DMS 273 (cell line): ENCODE measurements at regions not wholly inside any gene's neighbourhood (a gene's known extent, or its start where the extent isn't known, plus 50 kb on each side); places are given as distances from the start of the nearest gene placed in this dataset.

Experiments
- DNase-seq: peaks from one replicate; lab custom pipeline; 2025; ENCODE audit not compliant: unreplicated experiment; lab: John Stamatoyannopoulos, UW

DNA sequence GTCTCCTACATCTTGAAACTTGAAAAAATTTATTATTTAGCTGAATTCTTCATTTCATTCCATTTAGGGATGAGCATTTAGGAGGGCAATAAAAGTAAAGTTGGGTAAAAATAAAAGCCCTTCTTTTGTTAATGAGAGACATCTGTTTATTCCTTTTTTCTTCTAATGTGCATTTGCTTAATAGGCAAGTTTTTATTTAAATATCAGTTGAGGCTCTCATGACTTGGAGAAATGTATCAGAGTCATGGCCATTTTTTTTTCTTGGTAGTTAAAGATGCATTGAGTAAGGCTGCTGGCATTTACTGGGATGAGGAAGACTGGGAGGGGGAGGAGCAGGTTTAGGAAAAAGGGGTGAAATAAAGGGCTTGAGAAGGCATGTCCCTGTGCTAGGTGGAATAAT, 609.9 kb upstream of the TMEM132C start:
- DNase-seq = no peak

DNA sequence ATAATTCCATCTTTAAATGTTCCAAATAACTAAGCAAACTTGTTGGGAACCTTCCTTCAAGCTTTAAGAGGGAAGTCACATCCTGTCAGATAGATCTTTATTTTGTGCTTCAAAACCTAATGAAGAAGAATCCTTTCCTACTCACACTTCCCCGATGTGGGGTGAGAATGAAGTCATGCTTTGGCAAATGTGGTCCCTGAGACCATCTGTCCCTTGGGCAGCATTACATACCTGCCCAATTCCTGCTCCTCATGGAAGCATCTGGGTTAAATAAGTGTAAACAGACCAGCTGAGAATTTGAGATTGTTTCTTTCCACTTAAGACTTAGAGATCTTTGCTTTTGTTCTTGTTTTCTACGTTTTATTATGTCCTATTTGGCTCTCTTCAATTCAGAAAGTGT, 606.0 kb upstream of the TMEM132C start:
- DNase-seq = peak; percentile 60

DNA sequence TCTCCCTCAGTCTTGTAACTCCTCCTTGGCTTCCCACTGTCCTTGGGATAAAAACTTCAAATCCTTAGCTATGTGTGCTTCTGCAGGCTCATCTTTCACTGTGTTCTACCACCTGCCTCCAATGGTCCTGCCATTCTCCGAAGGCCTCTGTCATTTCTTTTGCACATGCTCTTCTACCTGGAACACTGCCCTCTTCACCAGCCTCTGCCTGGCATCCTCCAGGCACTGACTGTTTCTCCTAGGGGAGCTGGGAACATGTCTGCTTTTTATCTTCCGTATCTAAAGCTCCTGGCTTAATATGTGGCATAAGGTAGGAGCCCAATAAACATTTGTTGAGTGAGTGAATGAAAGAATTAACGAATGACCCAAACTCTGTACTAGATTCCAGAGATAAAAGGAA, 603.3 kb upstream of the TMEM132C start:
- DNase-seq = no peak

DNA sequence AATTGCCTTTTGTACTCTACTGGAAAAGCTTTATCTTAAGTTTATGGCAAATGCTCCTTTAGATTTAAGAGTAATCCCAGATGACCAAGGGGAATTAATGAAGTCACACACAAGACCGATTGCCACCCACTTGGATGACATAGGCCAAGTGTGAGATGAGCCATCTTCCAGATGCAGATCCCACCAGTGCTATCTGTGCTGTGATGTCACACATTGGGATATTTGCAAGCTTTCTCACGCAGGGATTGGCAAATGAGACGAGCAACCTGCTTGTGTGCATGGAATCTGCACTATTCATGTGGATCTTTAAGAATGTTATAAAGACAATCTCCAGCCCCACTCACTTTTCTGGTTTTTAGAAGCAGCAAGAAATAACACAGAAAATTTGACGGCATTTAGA, 602.1 kb upstream of the TMEM132C start:
- DNase-seq = no peak

DNA sequence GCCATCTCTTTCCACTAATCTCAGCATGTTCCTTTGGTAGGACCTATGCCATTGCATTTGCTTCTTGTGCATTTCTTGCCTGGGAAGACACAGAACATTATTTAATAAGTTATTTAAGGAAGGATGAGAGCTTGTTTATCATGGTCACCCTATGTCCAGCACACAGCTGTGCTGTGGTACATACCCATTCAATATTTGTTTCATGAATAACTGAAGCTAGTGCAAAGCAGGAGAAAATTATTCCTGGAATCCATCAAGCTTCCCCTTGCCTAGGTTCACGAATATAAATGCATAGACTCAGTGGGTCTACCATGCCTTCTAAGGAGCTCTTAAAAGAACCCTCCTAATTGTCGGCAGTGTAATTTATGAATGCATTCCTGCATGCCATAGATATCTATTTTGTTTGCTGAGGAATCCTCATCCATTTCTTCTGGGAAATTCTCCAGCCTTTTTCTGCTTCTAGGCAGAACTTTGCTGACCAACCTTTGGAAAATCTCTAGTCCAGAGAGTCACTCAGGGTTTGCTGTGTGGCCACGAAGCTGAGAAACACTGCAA, 599.8 kb upstream of the TMEM132C start:
- DNase-seq = no peak

DNA sequence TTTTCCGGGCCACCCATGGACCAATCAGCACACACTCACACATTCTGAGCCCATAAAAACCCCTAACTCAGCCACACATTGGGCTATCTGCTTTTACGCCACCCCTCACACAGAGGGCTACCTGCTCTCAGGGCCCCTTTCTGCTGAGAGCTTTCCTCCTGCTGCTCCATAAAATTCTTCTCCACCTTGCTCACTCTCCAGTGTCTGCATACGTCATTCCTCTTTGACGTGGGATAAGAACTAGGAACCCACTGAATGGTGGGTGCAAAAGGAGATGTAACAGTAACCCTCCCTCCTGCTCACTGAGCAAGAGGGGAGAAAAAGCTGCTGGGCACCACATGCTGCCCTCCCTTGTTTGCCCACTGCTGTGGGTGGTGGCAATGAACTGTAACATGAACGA, 596.7 kb upstream of the TMEM132C start:
- no peak for DNase-seq

DNA sequence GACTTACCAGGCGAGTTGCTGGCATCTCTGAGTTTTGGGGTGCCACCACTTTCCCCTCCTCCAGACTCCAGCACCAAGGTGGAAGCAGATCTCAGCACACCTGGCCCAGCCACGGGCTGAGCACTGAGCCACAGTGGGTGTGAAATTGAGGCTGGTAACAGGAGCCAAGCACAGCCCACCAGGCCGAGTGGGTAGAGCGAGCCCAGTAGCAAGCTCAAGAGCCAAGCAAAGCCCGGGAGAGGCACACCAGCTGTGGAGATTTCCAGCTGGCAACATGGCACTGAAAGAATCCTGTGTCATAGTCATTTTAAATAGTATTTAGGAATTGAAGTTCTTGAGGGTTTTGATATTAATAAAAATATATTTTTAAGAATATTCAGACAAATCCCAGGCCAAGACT, 596.2 kb upstream of the TMEM132C start:
- no peak for DNase-seq

DNA sequence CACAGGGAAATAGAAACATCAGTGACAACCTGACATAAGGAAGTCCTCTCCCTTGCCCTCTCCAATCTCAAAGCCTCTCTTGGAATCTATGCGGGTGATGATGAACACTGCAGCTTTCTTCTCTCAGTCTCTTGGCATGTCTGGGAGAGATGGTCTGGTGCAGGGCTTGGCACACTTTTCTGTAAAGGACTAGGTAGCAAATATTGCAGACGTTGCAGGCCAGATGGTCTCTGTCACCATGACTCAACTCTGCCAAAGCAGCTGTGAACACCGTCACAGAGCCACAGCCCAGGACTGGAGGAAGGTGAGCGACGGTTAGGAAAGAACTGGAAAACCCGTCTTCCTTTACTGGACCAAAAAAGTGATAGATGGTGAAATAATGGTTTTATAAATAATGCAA, 591.0 kb upstream of the TMEM132C start:
- DNase-seq = peak; percentile 6

DNA sequence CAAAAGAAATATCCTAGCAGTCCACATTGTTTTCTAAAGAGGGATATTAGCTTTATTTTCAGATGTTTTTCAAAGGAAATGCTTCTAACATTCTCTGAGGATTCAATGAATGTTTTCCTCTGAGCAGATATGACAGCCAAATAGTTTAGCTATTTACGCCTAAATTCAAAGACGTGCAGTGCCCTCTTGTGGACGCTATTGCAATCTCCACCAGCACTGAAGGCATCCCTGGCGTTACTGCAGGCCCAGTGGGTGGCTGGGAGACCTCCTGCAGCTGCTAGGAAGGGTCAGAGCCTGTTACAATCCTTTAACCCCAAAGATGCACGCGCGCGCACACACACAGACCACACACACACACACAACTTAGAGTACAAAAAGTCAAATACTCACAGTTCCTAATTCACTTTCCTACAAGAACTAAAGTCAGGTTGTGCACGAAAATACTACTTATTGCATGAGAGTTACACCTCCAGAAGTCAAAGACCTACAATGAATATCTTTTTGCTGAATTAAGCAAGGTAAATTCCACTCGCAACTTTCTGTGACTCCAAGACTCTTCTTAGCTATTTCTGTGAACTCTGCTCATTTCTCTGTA, 589.3 kb upstream of the TMEM132C start:
- DNase-seq = peak; percentile 82

DNA sequence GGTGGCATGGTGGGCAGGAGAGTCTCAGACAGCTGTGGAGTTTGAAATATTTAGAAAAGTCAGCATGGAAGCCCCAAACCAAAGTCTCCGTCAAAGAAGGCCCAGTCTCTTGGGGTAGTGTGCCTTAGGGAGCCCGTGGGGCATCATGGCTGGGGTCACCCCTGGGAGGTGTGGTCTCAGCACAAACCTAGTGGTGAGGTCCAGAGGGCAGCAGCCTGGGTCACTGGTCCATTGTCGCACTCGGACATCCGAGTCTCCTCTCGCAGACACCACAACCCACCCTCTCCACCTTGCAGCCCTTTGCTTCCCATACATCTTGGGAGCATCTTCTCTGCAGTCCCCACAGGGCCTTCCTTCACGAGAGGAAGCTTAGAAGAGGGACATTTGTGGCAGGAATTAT, 588.0 kb upstream of the TMEM132C start:
- no peak for DNase-seq

DNA sequence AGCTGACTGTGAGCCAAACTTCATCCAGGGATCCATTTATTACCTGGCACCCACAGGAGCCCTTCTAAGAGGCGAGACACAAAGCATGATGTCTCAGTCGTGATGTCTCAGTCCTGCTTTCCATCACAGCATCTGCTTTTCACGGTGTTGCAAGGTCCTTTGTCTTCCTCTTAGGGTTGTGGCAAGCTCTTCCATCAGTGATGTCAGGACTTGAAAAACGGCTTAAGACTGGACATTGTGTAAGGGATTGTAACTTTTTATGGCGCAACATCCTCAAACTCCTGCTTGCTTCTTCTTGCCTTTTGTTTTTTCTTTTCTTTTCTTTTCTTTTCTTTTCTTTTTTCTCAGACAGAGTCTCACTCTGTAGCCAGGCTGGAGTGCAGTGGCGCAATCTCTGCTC, 586.5 kb upstream of the TMEM132C start:
- DNase-seq = no peak

DNA sequence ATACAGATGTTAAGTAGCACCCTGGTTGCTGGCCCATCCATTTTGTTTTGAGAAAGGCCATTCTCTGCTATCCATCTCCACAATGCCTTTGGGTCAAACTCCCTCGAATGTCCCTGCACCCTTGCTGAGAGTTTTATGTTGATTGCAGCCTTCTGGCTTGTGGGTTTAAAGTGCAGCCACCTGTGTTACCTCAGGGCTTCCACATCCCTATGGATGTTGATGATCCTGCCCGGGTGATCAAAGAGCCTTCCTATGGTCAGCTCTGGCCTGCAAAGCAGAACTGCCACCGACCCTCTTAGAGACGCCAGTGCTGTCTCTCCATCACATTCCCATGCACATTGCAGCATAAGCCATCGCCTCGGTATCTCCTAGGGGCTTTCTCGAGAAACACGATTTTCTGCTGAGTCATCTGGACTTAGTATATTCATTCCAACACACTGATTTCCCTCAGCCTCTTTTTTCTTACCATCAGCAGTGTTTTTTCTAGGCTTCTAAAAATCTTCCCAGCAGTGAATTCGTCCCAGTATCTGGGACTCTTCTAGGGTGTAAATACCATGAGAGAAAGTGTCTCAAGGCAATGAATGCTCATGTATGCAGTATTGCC, 585.7 kb upstream of the TMEM132C start:
- DNase-seq = no peak

DNA sequence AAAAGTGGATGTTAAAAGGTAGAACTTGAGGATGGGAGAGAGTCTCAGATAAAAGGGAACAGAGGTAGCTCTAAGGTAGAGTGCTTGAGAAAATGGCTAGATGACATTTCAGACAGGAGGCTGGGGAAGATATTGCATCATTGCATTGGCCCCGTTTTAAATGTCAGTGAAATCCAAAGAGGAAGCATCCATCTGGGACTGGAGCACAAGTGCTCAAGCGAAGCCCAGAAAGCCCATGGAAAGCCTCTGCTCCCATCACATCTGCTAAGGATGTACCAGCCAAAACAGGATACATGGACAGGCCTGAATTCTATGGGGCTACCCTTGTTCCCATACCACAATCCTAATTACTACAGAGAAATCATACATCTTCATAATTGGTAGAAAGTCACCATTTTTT, 581.5 kb upstream of the TMEM132C start:
- DNase-seq = peak; percentile 0

DNA sequence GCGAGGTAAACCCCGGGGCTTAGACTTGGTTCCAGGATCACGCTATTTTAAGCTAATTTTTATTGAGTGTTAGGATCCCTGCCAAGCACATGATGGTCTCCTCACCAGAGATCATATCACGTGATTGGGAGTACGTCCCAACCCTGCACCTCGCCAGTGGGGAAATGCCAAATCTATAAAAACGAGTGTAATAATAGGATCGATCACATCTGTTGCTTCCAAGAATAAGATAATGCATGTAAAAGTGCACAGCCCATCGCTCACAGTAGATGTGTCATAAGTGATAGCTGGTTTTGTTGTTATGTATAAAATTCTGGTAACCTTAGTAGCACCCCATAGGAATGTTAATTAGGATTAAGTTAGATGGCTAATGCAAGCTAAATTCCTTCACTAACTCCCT, 581.0 kb upstream of the TMEM132C start:
- no peak for DNase-seq

DNA sequence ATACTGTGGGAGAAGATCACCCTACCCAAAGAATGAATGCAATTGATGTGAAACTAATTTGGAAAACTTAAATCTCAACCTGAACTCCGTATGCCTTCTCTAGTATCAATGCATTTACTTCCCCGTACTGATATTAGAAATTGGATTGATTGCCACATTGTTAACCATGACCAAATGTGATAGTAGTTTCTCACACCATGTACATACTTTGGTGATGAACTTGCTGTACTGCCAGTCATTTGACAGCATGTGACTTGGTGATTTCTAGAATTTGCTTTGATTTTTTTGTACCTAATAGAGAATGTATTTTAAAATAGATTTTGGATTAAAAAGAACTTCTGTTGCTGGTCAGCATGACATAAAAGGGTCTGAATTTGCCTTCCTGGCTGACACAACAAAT, 579.8 kb upstream of the TMEM132C start:
- DNase-seq = no peak

DNA sequence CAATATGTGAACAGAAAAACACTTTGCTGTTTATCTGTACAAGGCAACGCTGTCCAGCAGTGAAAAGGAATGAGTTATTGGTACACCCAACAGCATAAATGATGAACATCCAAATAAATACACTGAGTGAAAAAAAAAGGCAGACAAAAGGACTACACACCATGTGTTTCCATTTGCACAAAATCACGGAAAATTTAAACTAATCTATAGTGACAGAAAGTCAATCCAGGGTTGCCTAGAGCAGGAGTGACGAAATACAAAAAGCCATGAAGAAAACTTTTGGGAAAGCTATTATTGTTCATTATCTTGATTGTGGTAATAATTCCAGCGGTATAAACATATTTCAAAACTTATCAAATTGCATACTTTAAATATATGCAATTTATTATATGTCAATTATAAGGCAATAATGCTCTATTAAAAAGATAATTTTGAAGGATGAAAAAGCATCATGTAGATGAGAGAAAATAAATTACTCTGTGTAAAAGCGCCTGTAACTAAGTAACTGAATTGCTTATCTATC, 578.0 kb upstream of the TMEM132C start:
- no peak for DNase-seq

DNA sequence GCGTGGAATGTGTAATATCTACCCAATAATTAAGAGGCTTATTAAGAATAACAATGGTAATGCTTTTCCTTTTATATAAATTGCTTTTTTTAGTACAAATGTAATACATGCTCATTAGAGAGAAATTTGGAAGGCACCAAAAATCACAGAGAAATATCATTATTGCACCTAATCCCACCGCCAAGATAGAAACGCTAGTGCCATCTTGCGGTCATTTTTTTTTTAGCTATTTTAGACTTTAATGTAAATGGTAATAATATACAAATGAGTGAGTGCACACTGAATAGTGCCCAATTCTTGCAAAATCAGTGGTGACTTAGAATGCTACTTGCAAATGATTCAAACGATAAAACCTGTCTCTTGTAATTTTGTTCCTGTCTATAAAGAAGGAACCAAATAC, 576.8 kb upstream of the TMEM132C start:
- DNase-seq = no peak

DNA sequence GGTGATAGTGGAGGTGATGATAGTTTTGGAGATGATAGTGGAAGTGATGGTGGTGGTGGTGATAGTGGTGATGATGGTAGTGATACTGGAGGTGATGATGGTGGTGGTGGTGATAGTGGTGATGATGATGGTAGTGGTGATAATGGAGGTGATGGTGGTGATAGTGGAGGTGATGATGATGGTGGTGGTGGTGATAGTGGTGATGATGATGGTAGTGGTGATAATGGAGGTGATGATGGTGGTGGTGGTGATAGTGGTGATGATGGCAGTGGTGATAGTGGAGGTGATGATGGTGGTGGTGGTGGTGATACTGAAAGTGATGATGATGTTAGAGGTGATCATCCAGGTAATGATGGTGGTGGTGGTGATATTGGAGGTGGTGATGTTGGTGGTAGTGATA, 570.0 kb upstream of the TMEM132C start:
- no peak for DNase-seq

DNA sequence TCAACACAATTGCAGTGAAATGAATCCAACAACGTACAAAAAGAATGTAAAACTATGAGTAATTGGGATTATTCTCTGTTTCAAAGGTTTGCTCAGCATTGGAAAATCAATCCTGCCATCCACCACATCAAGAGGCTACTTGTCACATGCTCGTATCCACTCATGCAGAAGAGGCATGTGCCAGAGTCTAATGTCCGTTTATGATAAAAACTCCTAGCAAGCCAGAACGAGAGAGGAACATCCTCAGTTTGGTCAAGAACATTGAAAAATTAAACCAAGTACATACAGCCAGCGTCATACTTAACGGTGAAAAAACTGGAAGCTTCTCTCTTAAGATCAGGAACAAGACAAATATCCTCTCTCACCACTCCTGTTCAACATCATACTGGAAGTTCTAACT, 563.9 kb upstream of the TMEM132C start:
- DNase-seq = no peak

DNA sequence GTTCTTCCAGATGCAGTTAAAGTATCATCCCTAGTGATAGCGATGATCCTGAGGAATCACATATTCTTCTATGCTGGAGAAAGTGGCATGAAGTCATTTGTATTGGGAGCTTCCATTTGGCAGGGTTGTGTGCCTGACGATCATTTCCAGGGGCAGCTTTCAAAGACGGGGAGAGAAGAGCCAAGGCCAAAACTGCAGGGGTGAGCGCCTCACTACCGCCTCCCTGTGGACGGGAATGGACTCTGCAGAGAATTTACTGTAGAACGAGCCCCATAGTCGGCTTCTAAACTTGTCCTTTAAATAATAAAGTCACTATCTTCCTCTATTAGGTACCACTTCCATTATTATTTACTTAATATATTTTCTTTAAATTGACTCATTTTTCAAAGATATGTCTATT, 555.9 kb upstream of the TMEM132C start:
- no peak for DNase-seq

DNA sequence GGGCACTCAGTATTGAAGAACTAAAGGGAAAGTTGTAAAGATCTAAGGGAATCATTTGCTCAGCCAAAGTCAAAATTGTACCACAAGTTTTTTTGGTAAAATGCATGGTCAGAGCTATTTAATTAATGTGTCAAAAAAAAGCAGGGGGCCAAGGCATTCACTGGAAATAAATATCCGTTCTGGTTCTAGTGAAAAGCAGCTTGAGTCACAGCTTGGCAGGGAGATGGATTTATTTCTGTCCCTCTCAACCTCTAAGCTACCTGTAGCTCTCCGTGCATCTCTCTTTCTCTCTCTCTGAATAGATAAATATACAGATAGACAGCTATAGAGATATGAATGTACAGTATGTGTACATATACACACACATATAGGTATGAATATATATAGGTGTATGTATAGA, 554.4 kb upstream of the TMEM132C start:
- DNase-seq = no peak

DNA sequence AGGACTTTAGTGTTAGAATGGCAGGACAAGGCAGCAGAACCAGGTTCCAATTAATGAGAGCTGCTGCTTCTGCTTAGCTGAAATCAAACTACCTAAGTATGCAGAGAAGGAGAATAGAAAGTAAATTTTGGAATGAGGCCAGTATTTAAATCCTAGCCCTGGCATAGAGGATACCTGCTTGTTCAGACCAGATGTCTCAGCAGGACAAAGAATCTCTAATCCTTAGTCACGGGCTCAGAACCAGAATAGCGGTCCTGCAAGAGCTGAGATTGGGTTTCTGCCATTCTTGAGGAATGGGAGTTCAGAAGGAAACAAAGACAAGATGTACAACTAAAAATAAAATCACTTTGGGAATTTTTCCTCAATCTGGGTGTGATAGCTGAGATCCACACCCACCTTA, 550.8 kb upstream of the TMEM132C start:
- DNase-seq = peak; percentile 52

DNA sequence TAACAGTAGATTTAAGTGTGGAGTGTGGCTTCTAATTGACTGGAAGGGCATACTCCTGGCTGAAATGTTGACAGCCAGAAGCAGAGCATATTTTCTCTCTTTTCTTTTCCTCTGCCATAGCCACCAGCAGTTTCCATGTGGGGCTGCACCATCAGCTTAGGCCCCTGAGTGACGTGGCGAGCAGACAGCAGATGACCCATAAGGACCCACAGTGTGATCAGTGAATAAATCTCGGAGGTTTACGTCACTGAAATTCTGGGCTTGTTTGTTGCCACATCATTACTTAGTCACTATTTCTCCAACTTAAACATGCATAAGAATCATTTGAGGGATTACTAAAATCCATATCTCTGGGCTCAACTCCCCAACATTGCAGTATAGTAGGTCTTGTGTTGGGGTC, 549.7 kb upstream of the TMEM132C start:
- DNase-seq = no peak
